UCSD-AML1 (cell line): ENCODE measurements at regions not wholly inside any gene's neighbourhood (a gene's known extent, or its start where the extent isn't known, plus 50 kb on each side); places are given as distances from the start of the nearest gene placed in this dataset.
"Not testable (repeated sequence)": the region's sequence is repeated elsewhere in the genome, so short reads cannot be mapped to it uniquely, and the experiment has no call there.

Source experiments
- DNase-seq: peaks from one replicate; lab custom pipeline; 2025; ENCODE audit not compliant: unreplicated experiment; lab: John Stamatoyannopoulos, UW

- DNase-seq: no peak
Measured at GRCh38 chr2:84158605-84159004, 300.5 kb downstream of the SUCLG1 start.

- no peak for DNase-seq
Measured at GRCh38 chr2:84152462-84152861, 306.6 kb downstream of the SUCLG1 start.

GRCh38 chr2:84144345-84144744, 314.7 kb downstream of the SUCLG1 start:
- no peak for DNase-seq

GRCh38 chr2:84137034-84137433, 322.0 kb downstream of the SUCLG1 start:
- no peak for DNase-seq

- no peak for DNase-seq
Measured at GRCh38 chr2:84132370-84132769, 326.7 kb downstream of the SUCLG1 start.

GRCh38 chr2:84131278-84131830, 327.7 kb downstream of the SUCLG1 start:
- DNase-seq: no peak

GRCh38 chr2:84129018-84129417, 330.1 kb downstream of the SUCLG1 start:
- DNase-seq: no peak

- not testable (repeated sequence) for DNase-seq
Measured at GRCh38 chr2:84127812-84128211, 331.3 kb downstream of the SUCLG1 start.

GRCh38 chr2:84126530-84126929, 332.6 kb downstream of the SUCLG1 start:
- DNase-seq: no peak

- no peak for DNase-seq
Measured at GRCh38 chr2:84126084-84126483, 333.0 kb downstream of the SUCLG1 start.

GRCh38 chr2:84116143-84116542, 342.9 kb downstream of the SUCLG1 start:
- DNase-seq: no peak

- DNase-seq: no peak
Measured at GRCh38 chr2:84115173-84115857, 343.8 kb downstream of the SUCLG1 start.

- not testable (repeated sequence) for DNase-seq
Measured at GRCh38 chr2:84103816-84104527, 355.1 kb downstream of the SUCLG1 start.

- DNase-seq: no peak
Measured at GRCh38 chr2:84102274-84102673, 356.8 kb downstream of the SUCLG1 start.

- no peak for DNase-seq
Measured at GRCh38 chr2:84088656-84089055, 370.4 kb downstream of the SUCLG1 start.

GRCh38 chr2:84085562-84085961, 373.5 kb downstream of the SUCLG1 start:
- DNase-seq: no peak

- no peak for DNase-seq
Measured at GRCh38 chr2:84084856-84085255, 374.2 kb downstream of the SUCLG1 start.

GRCh38 chr2:84083984-84084383, 375.1 kb downstream of the SUCLG1 start:
- no peak for DNase-seq

GRCh38 chr2:84078471-84078870, 380.6 kb downstream of the SUCLG1 start:
- DNase-seq: no peak

- no peak for DNase-seq
Measured at GRCh38 chr2:84077496-84077895, 381.6 kb downstream of the SUCLG1 start.

GRCh38 chr2:84071050-84071449, 388.0 kb downstream of the SUCLG1 start:
- no peak for DNase-seq

GRCh38 chr2:84065857-84066256, 393.2 kb downstream of the SUCLG1 start:
- no peak for DNase-seq
